ENCODE measurements at regions not wholly inside any gene's neighbourhood (a gene's known extent, or its start where the extent isn't known, plus 50 kb on each side); places are given as distances from the start of the nearest gene placed in this dataset.

DNA sequence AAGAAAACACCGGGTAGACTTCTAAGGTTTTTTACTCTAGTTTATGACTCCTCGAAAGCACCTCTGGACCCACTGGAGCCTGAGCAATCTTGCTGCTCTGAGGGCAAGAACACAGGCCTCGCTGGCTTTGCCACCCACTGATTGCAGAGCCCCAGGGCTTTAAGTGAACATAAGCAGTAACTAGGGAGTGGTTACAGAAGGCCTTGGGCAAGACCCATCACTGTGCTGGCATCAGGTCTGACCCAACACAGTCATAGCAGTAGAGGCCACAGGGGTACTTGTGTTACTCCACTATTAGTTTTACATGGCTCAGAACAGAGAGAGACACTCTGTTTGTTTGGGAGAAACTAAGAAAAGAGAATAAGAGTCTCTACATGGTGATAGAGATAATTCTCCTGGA lies 684.5 kb downstream of the FAM181B start:
- no peak overlapping the region for H3K4me3 ChIP-seq (ENCODE audit: low read depth, low read length)
- TF ChIP-seq, protein P1, sequence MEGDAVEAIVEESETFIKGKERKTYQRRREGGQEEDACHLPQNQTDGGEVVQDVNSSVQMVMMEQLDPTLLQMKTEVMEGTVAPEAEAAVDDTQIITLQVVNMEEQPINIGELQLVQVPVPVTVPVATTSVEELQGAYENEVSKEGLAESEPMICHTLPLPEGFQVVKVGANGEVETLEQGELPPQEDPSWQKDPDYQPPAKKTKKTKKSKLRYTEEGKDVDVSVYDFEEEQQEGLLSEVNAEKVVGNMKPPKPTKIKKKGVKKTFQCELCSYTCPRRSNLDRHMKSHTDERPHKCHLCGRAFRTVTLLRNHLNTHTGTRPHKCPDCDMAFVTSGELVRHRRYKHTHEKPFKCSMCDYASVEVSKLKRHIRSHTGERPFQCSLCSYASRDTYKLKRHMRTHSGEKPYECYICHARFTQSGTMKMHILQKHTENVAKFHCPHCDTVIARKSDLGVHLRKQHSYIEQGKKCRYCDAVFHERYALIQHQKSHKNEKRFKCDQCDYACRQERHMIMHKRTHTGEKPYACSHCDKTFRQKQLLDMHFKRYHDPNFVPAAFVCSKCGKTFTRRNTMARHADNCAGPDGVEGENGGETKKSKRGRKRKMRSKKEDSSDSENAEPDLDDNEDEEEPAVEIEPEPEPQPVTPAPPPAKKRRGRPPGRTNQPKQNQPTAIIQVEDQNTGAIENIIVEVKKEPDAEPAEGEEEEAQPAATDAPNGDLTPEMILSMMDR (IDR thresholded peaks at IDR 0.05; ENCODE audit: low read depth, low read length), result no peak
- H3K27ac ChIP-seq (ENCODE audit: low read depth, low read length), result no peak overlapping the region
- H3K27me3 ChIP-seq (ENCODE audit: control insufficient read depth, insufficient read depth, low read length), result no peaks in the 10 kb centered on the region
- DNase-seq (ENCODE audit: low read depth, low spot score), result no peak
- no peaks in the 10 kb centered on the region for H3K9me3 ChIP-seq (ENCODE audit: control insufficient read depth, insufficient read depth, low read length)
- ChIA-PET POLR2A (no interaction called here), CTCF (no interaction called here)

DNA sequence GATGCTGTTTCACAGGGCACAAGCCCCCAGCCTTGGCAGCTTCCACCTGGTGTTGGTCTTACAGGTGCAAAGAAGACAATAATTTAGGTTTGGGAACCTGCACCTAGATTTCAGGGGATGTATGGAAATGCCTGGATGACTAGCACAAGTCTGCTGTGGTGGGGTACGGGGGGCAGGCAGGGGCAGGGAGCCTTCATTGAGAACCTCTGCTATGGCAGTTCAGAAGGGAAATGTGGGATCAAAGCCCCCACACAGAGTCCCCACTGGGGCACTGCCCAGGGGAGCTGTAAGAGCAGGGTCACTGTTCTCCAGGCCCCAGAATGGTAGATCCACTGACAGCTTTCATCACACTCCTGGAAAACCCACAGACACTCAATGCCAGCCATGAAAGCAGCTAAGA lies 686.5 kb downstream of the FAM181B start:
- Histone ChIP-seq H3K4me3 (ENCODE audit: low read depth, low read length) (no peak overlapping the region), H3K27me3 (ENCODE audit: control insufficient read depth, insufficient read depth, low read length) (no peaks in the 10 kb centered on the region), H3K27ac (ENCODE audit: low read depth, low read length) (no peak overlapping the region), H3K9me3 (ENCODE audit: control insufficient read depth, insufficient read depth, low read length) (no peaks in the 10 kb centered on the region)
- no peak for DNase-seq (ENCODE audit: low read depth, low spot score)
- TF ChIP-seq, protein P1 (IDR thresholded peaks at IDR 0.05; ENCODE audit: low read depth, low read length), result no peak
- CTCF ChIA-PET, result no interaction called here
- POLR2A ChIA-PET, result no interaction called here

DNA sequence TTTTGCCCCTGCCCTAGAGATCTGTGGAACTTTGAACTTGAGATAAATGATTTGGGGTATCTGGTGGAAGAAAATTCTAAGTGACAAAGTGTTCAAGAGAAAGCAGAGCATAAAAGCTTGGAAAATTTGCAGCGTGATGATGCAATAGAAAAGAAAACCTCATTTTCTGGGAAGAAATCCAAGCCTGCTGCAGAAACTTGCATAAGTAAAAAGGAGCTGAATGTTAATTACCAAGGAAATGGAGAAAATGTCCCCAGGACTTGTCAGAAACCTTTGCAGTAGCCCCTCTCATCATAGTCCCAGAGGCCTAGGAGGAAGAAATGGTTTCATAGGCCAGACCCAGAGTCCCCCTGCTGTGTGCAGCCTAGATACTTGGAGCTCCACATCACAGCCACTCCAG lies 686.9 kb downstream of the FAM181B start:
- Histone ChIP-seq H3K27me3 (ENCODE audit: control insufficient read depth, insufficient read depth, low read length) (no peaks in the 10 kb centered on the region), H3K27ac (ENCODE audit: low read depth, low read length) (no peak overlapping the region), H3K9me3 (ENCODE audit: control insufficient read depth, insufficient read depth, low read length) (no peaks in the 10 kb centered on the region), H3K4me3 (ENCODE audit: low read depth, low read length) (no peak overlapping the region)
- CTCF ChIA-PET, result no interaction called here
- TF ChIP-seq, protein P1 (IDR thresholded peaks at IDR 0.05; ENCODE audit: low read depth, low read length), result no peak
- POLR2A ChIA-PET, result no interaction called here
- no peak for DNase-seq (ENCODE audit: low read depth, low spot score)

DNA sequence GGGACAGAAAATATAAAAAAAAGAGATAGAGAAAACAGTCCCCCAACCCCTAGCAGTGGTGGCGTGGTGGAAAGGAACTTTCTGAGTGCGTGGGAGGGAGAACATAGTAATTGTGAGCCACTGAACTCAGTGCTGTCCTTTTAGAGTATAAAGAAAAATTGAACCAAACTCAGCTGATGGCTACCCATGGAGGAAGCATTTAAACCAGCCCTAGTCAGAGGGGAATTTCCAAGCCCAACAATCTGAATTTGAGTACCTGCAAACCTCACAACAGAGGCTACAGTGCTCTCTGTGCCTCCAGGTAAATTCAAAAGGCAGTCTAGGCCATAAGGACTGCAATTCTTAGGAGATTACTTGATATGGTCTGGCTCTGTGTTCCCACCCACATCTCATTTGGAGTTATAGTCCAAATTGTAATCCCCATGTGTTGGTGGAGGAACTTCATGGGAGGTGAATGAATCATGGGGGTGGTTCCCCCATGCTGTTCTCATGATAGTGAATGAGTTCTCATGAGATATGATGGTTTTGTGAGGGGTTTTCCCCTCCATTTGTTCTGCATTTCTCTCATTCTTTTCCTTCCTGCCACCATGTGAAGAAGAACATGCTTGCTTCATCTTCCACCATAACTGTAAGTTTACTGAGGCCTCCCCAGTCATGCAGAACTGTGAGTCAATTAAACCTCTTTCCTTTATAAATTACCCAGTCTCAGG lies 687.8 kb downstream of the FAM181B start:
- Histone ChIP-seq H3K27me3 (ENCODE audit: control insufficient read depth, insufficient read depth, low read length) (no peaks in the 10 kb centered on the region), H3K9me3 (ENCODE audit: control insufficient read depth, insufficient read depth, low read length) (no peaks in the 10 kb centered on the region), H3K27ac (ENCODE audit: low read depth, low read length) (no peak overlapping the region), H3K4me3 (ENCODE audit: low read depth, low read length) (no peak overlapping the region)
- CTCF ChIA-PET, result no interaction called here
- no peak for DNase-seq (ENCODE audit: low read depth, low spot score)
- TF ChIP-seq, protein P1 (IDR thresholded peaks at IDR 0.05; ENCODE audit: low read depth, low read length), result no peak
- POLR2A ChIA-PET, result no interaction called here

DNA sequence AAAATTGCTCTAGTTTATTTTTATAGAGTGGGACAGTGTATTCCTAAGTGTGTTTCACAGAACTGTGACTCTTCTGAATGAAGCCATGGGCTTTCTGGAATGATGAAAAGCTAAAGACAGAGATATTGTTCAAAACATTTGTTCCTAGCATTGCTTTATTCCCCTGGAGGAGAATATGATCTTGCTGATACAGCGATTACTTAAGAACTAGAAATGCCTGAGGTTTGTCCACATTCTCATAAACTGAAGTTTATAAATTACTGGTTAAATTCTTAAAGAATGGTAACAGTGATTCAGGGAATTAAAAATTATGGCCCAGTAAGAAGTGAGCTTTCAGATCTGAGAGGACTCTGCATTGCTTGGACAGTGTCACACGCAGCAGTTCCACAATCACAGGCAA lies 690.3 kb downstream of the FAM181B start:
- no peak for DNase-seq (ENCODE audit: low read depth, low spot score)
- TF ChIP-seq, protein P1 (IDR thresholded peaks at IDR 0.05; ENCODE audit: low read depth, low read length), result no peak
- Histone ChIP-seq H3K27ac (ENCODE audit: low read depth, low read length) (no peak overlapping the region), H3K27me3 (ENCODE audit: control insufficient read depth, insufficient read depth, low read length) (no peaks in the 10 kb centered on the region), H3K4me3 (ENCODE audit: low read depth, low read length) (no peak overlapping the region), H3K9me3 (ENCODE audit: control insufficient read depth, insufficient read depth, low read length) (no peaks in the 10 kb centered on the region)
- CTCF ChIA-PET, result no interaction called here
- POLR2A ChIA-PET, result no interaction called here
